ENCODE measurements at regions not wholly inside any gene's neighbourhood (a gene's known extent, or its start where the extent isn't known, plus 50 kb on each side); places are given as distances from the start of the nearest gene placed in this dataset.

- no peaks in the 10 kb centered on the region for H3K9me1 ChIP-seq (ENCODE audit: insufficient read depth, low read length)
- no peak overlapping the region for H3K18ac ChIP-seq (ENCODE audit: low read depth, low read length)
- no TSS peak for BruUV-seq (replicated peaks)
- ChIA-PET CTCF (no interaction called here), POLR2A (ENCODE audit: unreplicated experiment) (no interaction called here)
- no peak overlapping the region for H2AK5ac ChIP-seq (ENCODE audit: low read depth, low read length)
- no peak for DNase-seq
- no peaks in the 10 kb centered on the region for H4K20me1 ChIP-seq (ENCODE audit: insufficient read depth, low read length)
- no peak overlapping the region for H2BK120ac ChIP-seq (ENCODE audit: low read depth, low read length)
- no peak overlapping the region for H4K91ac ChIP-seq (ENCODE audit: insufficient read depth, low read depth, low read length)
- no peak overlapping the region for H3K4ac ChIP-seq (ENCODE audit: low read depth, low read length)
- no peaks in the 10 kb centered on the region for H3K4me1 ChIP-seq (ENCODE audit: control insufficient read depth, insufficient read depth, low read length)
- H3K9me3 ChIP-seq (ENCODE audit: control insufficient read depth, insufficient read depth, low read length) = no peaks in the 10 kb centered on the region
- no peaks in the 10 kb centered on the region for H3K36me3 ChIP-seq (ENCODE audit: control insufficient read depth, insufficient read depth, low read length)
- H3K4me3 ChIP-seq (ENCODE audit: insufficient read depth, low read depth, low read length) = no peak overlapping the region
- no peak overlapping the region for H4K5ac ChIP-seq (ENCODE audit: low read depth, low read length)
- no peak overlapping the region for H3K4me2 ChIP-seq (ENCODE audit: low read depth, low read length)
- no peak overlapping the region for H2BK5ac ChIP-seq (ENCODE audit: low read depth, low read length, poor library complexity, severe bottlenecking)
- H3K9ac ChIP-seq (ENCODE audit: low read depth, low read length) = no peak overlapping the region
- H2AFZ ChIP-seq (replicated peaks; ENCODE audit: low read length, poor library complexity) = no peak overlapping the region
- WGBS, 2 experiments (ENCODE audit: extremely low coverage in 2 of 2, insufficient read length in 1 of 2) = no CpG with 5 or more reads among the region's 2 CpGs
- no peak overlapping the region for H2BK20ac ChIP-seq (ENCODE audit: low read depth, low read length)
- no peak overlapping the region for H4K8ac ChIP-seq (ENCODE audit: low read depth in 2 of 2, low read length in 2 of 2)
- no peaks in the 10 kb centered on the region for H3K79me1 ChIP-seq (ENCODE audit: low read depth in 1 of 2, low read length in 2 of 2)
- H3K27me3 ChIP-seq (ENCODE audit: control insufficient read depth, insufficient read depth, low read length) = no peaks in the 10 kb centered on the region
- in situ Hi-C loops (cut with MboI; ENCODE audit: low sequenced_read_pairs) = no loop called here
- H3K14ac ChIP-seq (replicated peaks; ENCODE audit: low read depth, low read length) = no peak overlapping the region
- no peak overlapping the region for H3K56ac ChIP-seq (ENCODE audit: extremely low read depth, insufficient read depth, low read length)
- H2AK9ac ChIP-seq (replicated peaks; ENCODE audit: low read depth, low read length, poor library complexity) = no peak overlapping the region
- H3K27ac ChIP-seq (ENCODE audit: insufficient read depth, low read length) = no peak overlapping the region
- ATAC-seq (ENCODE audit: low read depth) = no peak
- H2BK15ac ChIP-seq (ENCODE audit: low read depth, low read length) = no peak overlapping the region
- dilution Hi-C loops (cut with HindIII; ENCODE audit: low sequenced_read_pairs, unreplicated experiment) = no loop called here
- H3K23ac ChIP-seq (ENCODE audit: low read depth, low read length) = no peak overlapping the region
- intact Hi-C loops (cut with micrococcal nuclease) = no loop called here
- TF ChIP-seq MAFK (IDR thresholded peaks at IDR 0.05; ENCODE audit: low read depth, low read length) = no peak
- no peak for TF ChIP-seq MXI1 (IDR thresholded peaks at IDR 0.05; ENCODE audit: borderline replicate concordance, low read depth, low read length)
- no peak for TF ChIP-seq NFE2L2 (IDR thresholded peaks at IDR 0.05; ENCODE audit: low read depth, low read length)
- no peak for TF ChIP-seq RFX5 (IDR thresholded peaks at IDR 0.05; ENCODE audit: low read depth, low read length)
- no peak for TF ChIP-seq RCOR1 (IDR thresholded peaks at IDR 0.05; ENCODE audit: insufficient replicate concordance, low read length)
- TF ChIP-seq CHD1 (IDR thresholded peaks at IDR 0.05; ENCODE audit: low read depth, low read length) = no peak
Measured at GRCh38 chr13:105312906-105313305, 1222.6 kb downstream of the EFNB2 start.

Measured in IMR-90 (cell line).